Activated CD8-positive, alpha-beta memory T cell treated with anti-CD3 and anti-CD28 coated beads, Interleukin-2, amount 50 U/mL, for 24 hours (primary cell): ENCODE measurements at regions not wholly inside any gene's neighbourhood (a gene's known extent, or its start where the extent isn't known, plus 50 kb on each side); places are given as distances from the start of the nearest gene placed in this dataset.

ENCODE experiments used
- DNase-seq: peaks from one replicate; pipeline ENCODE4 v3.0.0-alpha.2; 2020; ENCODE audit errors: extremely low read depth

DNA sequence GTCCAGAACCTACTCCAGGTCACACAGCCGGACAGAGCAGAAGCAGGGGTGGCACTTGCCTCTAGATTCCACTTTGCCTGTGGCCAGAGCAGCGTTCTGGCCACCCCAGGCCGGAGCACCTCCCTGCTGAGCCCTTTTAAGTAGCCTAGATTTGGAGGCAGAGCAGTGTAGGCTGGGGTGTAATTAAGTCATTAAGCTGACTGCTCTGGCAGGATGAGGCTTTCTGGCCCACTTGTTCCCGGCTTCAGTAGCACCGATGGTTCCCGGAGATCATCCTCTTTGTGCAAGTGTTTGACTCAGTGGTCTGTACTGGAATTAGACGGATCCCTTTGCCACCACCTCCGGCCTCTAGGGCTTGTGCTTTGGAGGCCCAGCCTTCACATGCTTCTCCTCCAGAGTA lies 281.9 kb upstream of the ANKRD55 start:
- DNase-seq, result no peak

DNA sequence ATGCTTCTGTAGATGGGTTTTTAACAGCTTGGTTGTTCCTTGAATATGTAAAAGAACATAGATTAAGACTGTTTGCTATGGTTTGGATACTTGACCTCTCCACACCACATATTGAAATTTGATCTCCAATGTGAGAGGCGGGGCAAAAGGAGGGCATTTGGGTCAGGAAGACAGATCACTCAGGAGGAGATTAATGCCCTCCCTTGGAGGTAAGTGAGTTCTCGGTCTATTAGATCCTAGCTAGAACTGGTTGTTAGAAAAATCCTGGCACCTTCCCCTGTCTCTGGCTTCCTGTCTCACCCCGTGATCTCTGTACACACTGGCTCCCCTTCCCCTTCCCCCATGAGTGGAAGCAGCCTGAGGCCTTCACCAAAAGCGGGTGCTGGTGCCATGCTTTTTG lies 281.1 kb upstream of the ANKRD55 start:
- no peak for DNase-seq

DNA sequence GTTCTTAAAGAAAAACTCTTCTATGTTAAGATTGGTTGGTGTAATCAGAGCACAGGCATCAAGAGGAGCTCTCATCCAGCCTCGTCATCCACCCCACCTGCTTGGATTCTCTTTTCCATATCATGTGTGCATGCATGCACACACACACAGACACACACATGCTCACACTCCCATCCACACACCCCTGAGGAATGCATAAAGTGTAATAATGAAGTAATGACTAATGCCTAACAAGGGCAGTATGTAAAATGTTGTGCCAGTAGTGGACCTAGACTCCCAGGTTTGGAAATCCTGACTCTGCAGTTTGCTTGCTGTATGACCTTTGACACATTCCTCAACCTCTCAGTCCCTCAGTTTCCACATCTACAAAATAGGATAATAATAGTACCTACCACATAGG lies 280.0 kb upstream of the ANKRD55 start:
- no peak for DNase-seq

DNA sequence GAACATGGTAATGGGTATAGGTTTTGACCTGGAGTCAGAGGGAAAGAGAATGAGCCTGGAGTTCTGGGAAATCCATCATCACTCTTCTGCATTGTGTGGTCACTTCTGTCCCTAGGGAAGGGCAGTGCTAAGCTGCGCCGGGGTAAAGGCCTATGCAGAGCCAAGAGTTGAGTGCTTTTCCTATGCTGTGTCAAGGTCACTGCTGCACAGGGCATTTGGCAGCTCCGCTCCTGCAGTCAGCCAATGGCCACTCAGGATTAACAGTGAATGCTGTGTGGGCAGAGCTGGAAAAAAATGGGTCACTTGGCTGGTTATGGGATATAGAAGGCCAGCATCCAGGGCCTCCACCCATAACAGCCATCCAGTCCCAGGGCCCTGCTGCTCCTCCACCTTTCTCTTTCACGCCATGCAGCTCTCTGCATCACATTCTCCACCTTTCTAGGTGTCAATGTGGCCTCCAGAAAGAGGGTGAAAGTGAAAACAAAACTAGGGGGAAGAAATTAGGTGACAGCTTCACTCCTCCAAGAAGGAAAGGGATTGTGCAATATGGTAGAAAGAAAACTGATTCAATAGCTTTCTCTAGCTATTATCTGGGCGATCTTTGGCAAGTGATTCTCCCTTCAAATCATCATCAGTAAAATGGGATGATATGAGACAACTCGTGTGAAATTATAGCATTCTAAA lies 279.3 kb upstream of the ANKRD55 start:
- DNase-seq, result no peak

DNA sequence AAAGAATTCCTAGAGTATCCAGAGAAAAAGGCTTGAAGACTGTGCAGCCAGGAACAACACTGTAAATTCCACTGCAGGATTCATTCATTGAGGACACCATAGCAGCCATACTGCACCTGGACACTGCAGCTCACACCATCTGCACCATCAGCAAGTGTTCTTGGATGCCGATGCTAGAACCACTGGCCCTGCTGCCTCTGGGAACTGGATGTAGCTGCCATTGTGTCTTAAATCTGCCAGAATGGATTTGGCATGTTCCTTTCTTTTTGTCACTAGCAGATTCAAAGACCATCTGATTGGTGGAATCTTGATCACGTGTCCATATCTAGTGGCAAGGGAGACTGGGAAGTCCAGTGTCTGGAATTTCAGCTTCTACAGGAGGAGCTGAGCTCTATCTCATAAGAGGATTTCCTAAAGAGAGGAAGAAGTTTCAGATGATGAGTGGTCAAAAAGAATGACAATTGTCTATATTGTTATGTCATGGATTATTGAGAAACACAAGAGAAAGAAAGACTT lies 278.3 kb upstream of the ANKRD55 start:
- DNase-seq, result no peak

DNA sequence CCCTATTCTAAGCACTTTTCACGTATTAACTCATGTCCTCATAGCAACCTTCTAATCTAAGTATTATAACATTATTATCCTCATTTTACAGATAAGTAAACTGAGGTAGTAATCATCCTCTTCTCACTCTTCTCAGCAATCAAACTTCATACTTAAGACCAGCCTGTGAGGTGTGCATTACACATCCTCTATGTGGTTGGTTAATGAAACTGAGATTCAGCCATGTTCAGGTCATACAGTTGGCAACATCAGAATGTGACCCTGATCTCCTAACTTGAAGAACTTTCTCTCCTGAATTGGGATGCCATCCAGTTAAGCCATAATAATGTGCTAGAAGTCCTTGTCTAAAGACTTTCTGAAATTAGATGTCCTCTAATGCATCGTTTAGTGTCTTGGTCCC lies 275.1 kb upstream of the ANKRD55 start:
- no peak for DNase-seq

DNA sequence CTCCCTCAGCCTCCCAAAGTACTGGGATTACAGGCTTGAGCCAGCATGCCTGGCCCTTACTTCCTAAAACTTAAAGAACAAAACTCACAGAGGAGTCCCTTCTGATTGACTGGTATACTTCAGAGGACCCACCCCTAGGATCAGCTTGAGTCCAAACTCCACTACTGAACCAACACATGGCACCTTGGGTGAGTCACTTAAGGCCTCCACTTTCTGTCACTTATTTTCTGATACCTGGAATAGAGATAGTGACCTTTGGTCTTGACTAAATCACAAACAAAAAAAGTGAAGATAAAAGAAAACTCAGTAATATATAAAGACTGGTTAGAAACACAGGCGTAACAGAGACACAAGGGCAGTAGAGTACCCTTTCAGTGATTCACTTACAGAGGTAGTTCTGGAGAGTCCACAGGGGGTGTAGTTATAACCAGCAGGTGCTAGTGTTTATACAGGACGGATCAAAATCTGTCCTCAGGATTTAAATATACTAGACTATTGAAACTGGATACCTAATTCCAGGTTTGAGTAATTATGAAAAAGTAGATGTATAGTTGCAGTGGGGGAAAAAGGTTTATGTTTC lies 274.3 kb upstream of the ANKRD55 start:
- no peak for DNase-seq

DNA sequence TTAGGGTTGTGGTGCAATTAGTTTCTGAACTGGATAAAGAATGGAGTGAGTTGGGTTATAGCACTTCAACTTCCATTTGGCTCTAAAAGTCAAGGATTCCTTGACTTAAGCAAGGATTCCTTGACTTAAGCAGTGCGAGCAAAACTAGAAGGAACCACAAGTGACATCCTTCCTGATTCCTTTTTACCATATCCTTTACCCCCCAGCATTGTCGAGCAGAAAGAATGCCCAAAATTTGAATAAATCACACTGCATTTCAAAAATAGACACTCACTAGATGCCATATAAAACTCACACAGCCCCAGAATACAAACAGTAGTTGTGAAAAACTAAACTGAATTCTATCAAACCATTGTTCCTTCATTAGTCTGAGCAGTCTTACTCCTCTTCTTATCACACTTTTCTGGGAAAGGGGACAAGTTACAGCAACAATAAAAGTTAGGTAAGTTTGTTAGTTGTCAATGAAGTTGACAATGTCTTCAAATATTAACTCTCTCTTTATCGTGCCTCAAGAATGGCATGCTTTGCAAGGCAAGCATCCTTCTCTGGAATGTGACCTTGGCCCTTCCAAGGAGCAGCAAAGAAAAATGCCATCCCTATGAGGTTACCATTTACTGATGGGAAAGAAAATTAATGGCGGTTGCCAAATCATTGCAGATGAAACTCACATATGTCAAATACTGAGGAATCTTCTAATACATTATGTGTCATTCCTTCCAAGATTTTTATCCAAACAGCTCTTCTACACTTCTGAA lies 273.3 kb upstream of the ANKRD55 start:
- no peak for DNase-seq

DNA sequence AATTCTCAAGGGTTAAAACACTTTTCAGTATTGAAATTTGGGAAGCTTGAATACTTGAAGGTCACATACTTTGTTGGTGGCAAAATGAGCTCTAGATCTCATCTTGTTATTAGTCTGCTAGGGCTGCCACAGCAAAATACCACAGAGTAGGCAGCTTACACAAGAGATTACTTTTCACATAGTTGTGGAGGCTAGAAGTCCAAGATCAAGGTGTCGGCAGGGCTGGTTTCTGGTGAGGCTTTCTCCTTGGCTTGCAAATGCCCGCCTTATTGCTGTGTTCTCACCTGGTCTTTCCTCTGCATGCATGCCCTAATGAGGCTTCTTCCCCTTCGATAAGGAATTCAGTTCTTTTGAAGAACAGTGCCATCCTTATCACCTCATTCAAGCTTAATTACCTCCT lies 270.8 kb upstream of the ANKRD55 start:
- no peak for DNase-seq

DNA sequence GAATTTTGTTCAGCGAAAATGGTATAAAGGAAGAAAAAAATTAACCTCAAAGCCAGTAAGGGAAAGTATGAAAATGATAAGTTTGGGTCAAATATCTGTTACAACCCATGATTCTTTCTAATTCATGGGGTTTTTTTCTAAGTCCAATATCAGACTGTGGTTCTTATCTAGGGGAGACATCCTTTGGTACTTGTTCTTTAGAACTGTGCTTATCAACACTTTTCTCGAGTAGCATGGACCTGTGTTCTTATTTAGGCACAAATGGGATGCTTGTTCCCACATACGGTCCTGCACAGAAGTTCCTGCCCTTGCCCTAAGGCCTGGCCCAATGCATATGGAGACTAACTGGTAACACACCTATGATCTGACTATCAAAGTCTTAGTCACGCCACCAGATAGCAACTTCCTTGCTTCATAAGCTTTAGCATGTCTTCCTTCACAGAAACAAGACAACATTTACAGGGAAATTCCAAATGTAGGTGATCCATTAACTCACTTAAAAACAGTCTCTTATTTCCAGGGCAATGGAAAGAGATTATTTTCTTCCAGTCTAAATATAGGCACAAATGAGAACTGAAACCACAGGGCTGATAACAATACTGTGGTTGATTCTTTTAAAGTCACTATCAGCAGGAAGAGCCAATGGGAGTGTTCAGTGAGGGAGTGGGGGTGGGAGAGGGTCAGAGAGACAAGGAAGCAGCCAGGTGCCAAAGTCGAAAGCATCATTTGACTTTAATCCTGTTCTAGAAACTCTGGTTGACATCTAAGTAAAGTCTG lies 268.8 kb upstream of the ANKRD55 start:
- DNase-seq, result no peak

DNA sequence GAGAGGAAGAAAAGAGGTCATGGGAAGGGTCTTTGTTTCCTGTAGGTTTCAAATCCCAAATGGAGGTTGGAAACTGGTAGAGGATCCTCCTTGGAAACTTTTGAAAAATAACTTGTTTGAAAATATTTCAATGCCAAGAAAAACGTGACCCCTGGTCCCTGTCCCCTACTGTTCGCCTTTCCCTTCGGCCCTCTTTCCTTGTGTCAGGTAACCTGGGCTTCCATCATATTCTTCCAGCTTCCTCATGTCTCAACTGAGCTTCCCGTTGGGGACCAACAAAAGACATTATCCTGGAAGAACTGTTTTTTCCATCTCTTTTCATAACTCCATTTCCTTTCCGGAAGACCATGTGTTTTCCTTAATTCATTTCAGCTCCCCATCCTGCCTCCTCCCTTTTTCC lies 266.8 kb upstream of the ANKRD55 start:
- DNase-seq, result no peak

DNA sequence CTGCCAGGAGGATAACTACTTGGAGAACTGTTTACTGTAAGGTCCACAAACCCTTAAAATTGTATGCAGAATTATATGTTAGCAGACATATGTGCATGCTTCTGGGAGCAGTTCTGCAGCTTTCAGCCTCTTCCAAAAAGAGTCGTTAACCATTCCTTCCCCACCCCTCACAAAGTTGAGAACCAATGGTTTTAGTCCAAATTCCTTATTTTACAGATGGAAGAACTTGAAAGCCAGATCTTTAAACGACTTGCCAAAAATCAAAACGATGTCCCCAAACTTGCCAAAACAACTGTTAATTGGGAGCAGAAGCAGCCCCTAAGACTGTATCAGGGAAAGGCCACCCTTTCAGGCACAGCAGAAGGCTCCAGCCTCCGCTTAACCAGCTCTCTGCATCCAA lies 266.4 kb upstream of the ANKRD55 start:
- no peak for DNase-seq

DNA sequence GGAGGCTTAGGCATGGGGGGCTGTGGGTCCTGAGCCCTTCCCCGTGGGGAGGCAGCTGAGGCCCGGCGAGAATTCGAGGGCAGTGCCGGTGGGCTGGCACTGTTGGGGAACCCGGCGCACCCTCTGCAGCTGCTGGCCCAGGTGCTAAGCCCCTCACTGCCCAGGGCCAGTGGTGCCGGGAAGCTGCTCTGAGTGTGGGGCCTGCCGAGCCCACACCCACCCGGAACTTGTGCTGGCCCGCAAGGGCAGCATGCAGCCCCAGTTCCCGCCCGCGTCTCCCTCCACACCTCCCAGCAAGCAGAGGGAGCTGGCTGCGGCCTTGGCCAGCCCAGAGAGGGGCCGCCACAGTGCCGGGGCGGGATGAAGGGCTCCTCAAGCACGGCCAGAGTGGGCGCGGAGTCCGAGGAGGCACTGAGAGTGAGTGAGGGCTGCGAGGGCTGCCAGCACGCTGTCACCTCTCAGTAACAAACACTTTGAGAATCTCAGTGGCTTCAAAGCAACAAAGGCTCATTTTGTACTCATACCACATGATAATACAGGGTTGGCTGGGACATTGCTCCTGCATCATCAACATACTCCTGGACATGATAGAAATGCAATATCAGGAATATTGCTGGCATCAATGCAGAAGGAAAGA lies 265.7 kb upstream of the ANKRD55 start:
- DNase-seq, result no peak

DNA sequence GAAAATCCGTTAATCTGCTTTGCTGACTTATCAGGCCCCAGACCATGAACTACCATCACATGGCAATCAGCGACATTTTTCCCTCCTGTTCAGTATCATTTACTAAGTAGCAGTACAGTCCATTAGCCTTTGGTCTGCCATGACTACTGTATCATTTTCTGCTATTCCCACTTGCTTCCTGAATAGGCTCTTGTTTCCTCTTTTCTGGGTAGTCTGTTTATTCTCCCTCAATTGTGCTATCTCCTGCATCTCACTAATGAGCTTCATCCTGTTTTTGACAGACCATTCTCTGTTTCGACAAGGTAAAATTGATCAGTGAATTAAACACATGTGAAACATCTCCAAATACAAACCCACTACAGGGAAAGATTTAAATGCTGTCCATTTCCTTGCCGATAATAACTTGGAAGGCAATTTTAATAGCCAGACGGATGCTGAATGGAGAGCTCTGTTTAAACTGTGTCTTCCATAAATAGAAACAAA lies 263.5 kb upstream of the ANKRD55 start:
- DNase-seq, result no peak

DNA sequence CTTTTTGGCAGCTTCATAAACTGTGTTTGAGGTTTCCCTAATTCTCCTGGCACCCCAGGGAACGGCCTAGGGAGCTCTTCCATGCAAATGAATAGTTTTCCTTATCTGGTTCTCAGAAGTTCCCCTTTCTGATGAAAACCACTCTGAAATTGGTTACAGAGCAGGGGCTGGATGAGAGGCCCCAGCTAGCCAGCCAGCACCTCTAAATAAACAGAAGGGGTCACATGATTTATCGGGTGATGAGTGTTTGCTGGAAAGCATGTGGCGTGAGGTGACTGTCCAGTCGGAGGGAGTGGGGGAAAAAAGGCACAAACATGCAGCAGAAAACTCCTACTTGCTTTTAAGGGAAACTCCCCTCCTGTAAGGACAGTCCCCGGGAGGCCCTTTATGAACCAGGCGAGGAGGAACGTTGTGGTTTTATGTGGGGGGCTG lies 261.2 kb upstream of the ANKRD55 start:
- DNase-seq, result no peak

DNA sequence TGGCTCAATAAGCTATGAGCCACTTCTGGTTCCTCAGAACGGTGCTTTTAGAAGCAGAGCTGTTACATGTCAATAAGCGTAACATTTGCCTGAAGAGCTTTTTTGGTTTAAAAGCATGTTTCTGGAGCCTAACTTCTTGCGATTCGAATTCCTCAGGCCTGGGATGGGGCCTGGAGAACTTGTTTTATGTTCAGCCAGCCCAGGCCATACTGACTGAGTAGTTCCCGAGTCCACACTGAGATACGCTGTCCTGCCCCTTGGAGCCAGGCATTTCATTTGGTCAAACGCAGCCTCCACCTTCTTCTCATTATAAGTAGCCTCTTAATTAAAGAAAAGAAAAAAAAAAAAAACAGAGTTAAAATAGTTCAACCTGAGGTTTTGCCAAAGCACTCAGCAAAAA lies 260.6 kb upstream of the ANKRD55 start:
- DNase-seq, result no peak

DNA sequence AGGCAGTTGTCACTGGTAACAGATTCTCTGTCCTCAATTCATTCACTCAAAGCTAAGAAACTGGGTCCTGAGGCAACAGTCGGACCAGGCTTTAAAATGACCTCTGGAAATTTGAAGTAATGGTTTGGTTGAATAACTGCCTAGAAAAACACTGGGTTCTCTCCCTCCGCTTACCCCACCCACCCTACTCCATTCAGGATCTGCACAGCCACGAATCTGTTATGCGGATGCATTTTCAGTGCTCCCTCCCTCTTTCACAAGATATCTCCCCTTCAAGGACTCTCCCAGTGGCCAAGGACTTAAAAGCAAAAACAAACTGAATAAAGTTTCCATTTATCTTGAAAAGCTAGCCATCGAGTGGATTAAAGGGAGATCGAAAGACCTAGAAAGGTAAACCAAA lies 260.2 kb upstream of the ANKRD55 start:
- DNase-seq, result no peak

DNA sequence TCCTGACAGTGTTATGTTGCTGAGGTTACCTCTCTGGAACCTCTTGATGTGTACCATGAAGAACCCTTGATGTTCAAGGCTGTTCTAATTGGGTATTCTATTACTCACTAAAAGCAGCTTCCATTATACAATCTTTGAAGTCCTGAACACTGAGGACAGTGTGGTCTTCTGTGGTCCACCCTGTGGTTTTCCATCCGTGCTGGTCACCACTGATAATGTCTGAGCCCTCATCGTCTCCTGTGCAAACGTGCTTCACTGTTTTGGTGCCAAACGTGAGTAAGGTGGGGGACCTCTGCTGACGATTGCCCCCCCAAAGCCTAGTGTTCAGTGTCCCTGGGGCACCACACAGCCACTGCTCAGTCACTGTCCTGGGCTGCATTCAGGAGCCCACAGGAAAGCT lies 259.7 kb upstream of the ANKRD55 start:
- no peak for DNase-seq

DNA sequence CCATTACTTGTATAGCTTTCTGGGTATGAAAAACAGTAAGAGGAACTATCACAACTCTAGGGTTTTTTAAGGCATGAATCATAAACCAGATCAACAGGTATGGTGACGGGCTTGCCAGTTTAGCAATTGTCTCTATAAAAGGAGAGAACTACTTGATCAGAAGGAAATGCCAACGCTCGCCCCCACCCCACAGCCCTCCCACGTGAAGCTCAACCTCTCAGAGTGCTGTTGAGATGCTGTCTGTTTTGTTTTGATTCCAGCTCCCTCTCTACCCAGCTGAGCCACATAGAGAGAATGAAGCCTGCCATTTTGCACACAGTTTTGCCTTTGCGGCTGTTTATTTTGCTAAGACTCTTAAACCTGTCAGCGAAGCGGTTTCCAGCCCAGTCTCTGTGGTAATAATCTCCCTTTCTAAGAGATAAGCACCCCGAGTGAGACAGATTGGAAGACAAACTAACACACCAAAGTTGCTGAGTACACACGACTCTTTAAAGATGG lies 257.9 kb upstream of the ANKRD55 start:
- DNase-seq, result no peak

DNA sequence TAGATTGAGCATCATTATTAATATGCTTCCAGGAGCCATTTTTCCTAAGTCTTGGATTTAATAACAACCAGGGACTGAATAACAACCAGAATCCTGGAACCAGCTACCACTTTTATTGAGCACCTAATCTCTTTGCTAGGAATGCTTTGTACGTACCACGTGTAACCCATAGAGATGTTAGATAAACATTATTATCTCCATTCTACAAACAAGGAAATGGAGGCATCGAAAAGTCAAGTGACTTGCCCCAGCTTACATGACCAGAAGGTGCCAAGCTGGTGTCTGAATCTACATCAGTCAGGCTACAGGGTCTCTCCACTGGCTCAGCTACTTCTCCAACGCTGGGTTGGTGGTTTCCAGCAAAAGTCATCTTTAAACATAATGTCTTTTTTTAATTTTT lies 256.1 kb upstream of the ANKRD55 start:
- no peak for DNase-seq

DNA sequence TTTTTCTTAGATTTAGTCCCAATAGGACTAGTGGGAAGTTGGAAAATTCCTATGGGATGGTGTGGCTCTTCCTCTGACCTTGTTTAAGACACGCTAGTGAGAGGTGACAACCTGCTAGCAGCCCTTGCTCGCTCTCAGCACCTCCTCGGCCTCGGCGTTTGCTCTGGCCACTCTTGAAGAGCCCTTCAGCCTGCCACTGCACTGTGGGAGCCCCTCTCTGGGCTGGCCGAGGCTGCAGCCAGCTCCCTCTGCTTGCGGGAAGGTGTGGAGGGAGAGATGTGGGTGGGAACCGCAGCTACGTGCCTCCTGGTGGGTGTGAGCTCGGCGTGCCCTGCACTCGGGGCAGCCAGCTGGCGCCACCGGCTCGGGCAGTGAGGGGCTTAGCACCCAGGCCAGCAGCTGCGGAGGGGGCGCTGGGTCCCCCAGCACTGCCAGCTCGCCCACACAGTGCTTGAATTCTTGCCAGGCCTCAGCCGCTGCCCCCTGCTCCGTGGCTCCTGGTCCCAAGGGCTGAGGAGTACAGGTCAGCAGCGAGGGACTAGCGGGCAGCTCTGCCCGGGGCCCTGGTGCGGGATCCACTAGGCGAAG lies 254.5 kb upstream of the ANKRD55 start:
- no peak for DNase-seq
